ENCODE measurements at regions not wholly inside any gene's neighbourhood (a gene's known extent, or its start where the extent isn't known, plus 50 kb on each side); places are given as distances from the start of the nearest gene placed in this dataset.

GRCh38 chr21:40929833-40930232 is 82.9 kb upstream of the DSCAM start:
- TF ChIP-seq TAF1 (IDR thresholded peaks at IDR 0.05; ENCODE audit: borderline replicate concordance, low read depth, low read length) (no peak), POLR2A (IDR thresholded peaks at IDR 0.05; ENCODE audit: low read depth, low read length) (no peak)
